ENCODE measurements at regions not wholly inside any gene's neighbourhood (a gene's known extent, or its start where the extent isn't known, plus 50 kb on each side); places are given as distances from the start of the nearest gene placed in this dataset.

- TF ChIP-seq POLR2A (IDR thresholded peaks at IDR 0.05) (no peak), EP300 (IDR thresholded peaks at IDR 0.05) (no peak)
- TF ChIP-seq, protein P1, sequence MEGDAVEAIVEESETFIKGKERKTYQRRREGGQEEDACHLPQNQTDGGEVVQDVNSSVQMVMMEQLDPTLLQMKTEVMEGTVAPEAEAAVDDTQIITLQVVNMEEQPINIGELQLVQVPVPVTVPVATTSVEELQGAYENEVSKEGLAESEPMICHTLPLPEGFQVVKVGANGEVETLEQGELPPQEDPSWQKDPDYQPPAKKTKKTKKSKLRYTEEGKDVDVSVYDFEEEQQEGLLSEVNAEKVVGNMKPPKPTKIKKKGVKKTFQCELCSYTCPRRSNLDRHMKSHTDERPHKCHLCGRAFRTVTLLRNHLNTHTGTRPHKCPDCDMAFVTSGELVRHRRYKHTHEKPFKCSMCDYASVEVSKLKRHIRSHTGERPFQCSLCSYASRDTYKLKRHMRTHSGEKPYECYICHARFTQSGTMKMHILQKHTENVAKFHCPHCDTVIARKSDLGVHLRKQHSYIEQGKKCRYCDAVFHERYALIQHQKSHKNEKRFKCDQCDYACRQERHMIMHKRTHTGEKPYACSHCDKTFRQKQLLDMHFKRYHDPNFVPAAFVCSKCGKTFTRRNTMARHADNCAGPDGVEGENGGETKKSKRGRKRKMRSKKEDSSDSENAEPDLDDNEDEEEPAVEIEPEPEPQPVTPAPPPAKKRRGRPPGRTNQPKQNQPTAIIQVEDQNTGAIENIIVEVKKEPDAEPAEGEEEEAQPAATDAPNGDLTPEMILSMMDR (IDR thresholded peaks at IDR 0.05), result no peak
- no peaks in the 10 kb centered on the region for H3K9me3 ChIP-seq
- no peaks in the 10 kb centered on the region for H3K36me3 ChIP-seq
- no peaks in the 10 kb centered on the region for H3K4me1 ChIP-seq (ENCODE audit: insufficient read depth)
- H3K27ac ChIP-seq, result no peak overlapping the region
- H3K27me3 ChIP-seq, result no peaks in the 10 kb centered on the region
- WGBS, 3 donors, result 58 to 65% (median 60%) methylated on average over 9 of the region's 9 CpGs
- intact Hi-C loops (cut with DNase I), result no loop called here
- H3K4me3 ChIP-seq, result no peak overlapping the region
- DNase-seq, result no peak
These were observed 817.1 kb downstream of the TYW1 start for GRCh38 chr7:67813621-67814292.

DNA sequence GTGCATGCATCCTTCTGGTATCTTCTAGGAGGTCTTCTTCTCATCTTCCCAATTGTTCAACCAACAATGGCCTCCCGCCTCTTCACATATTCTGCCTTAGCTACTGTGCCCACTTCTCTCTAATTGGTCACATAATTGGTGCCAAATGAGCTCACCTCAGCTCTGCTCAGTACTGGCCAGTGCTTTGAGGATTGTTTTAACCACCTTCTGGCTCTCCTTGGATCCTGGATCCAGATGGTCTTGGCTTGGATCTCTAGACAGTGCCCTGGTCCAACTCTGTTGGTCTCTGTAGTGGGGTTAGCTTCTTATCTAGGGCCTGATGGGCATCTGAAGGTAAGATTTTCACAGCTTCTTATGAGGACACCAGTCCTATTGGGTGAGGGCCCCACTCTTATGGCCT is 820.8 kb downstream of the TYW1 start:
- H3K4me1 ChIP-seq (ENCODE audit: insufficient read depth), result no peaks in the 10 kb centered on the region
- H3K27me3 ChIP-seq, result no peaks in the 10 kb centered on the region
- H3K36me3 ChIP-seq, result no peaks in the 10 kb centered on the region
- TF ChIP-seq, protein P1 (IDR thresholded peaks at IDR 0.05), result no peak
- TF ChIP-seq POLR2A (IDR thresholded peaks at IDR 0.05) (no peak), EP300 (IDR thresholded peaks at IDR 0.05) (no peak)
- H3K4me3 ChIP-seq, result no peak overlapping the region
- DNase-seq, result no peak
- WGBS, 3 donors, result 100% methylated on average over 1 of the region's 1 CpG
- no peak overlapping the region for H3K27ac ChIP-seq
- no peaks in the 10 kb centered on the region for H3K9me3 ChIP-seq
- intact Hi-C loops (cut with DNase I), result no loop called here

DNA sequence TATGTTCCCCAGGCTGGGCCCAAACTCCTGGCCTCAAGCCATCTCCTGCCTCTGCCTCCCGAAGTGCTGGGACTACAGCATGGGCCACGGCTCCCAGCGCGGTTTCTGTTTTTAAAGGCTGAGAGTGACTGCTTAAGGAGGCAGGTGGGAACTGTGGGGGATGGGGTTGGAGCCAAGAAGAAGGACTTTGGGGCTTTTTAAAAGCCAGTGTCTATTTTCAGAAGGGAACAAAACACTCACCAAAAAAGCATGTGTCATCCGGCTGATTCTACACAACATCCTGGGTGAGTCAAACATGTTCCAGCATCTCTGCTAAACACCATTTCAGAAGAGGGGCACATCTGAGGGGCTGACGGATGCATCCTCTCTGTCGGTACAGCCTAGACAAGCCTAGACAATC is 824.5 kb downstream of the TYW1 start:
- TF ChIP-seq, protein P1 (IDR thresholded peaks at IDR 0.05), result no peak
- TF ChIP-seq EP300 (IDR thresholded peaks at IDR 0.05) (no peak), POLR2A (IDR thresholded peaks at IDR 0.05) (no peak)
- peak in 1 of 5 donors; percentile 16 for DNase-seq

GRCh38 chr7:67823345-67823744 is 826.7 kb downstream of the TYW1 start:
- TF ChIP-seq, protein P1 (IDR thresholded peaks at IDR 0.05), result no peak
- TF ChIP-seq EP300 (IDR thresholded peaks at IDR 0.05) (no peak), POLR2A (IDR thresholded peaks at IDR 0.05) (no peak)
- DNase-seq, result no peak
- H3K4me1 ChIP-seq (ENCODE audit: insufficient read depth), result no peaks in the 10 kb centered on the region
- H3K9me3 ChIP-seq, result peaks cover 0 to 5% of the 10 kb centered on the region in 2 donors
- H3K27me3 ChIP-seq, result no peaks in the 10 kb centered on the region
- no peaks in the 10 kb centered on the region for H3K36me3 ChIP-seq
- intact Hi-C loops (cut with DNase I), result no loop called here
- 44 to 50% (median 47%) methylated on average over 4 of the region's 4 CpGs for WGBS, 3 donors
- H3K4me3 ChIP-seq, result no peak overlapping the region
- H3K27ac ChIP-seq, result no peak overlapping the region

More for the DNA sequence above, 824.5 kb downstream of the TYW1 start:
- intact Hi-C loops (cut with DNase I), result no loop called here
- Histone ChIP-seq H3K4me1 (ENCODE audit: insufficient read depth) (no peaks in the 10 kb centered on the region), H3K36me3 (no peaks in the 10 kb centered on the region), H3K27me3 (no peaks in the 10 kb centered on the region), H3K27ac (no peak overlapping the region), H3K4me3 (no peak overlapping the region), H3K9me3 (peaks cover 0 to 5% of the 10 kb centered on the region in 2 donors)
- 64 to 74% (median 72%) methylated on average over 7 of the region's 7 CpGs for WGBS, 3 donors

Data from ovary (tissue), 7 donors.